ENCODE measurements at regions not wholly inside any gene's neighbourhood (a gene's known extent, or its start where the extent isn't known, plus 50 kb on each side); places are given as distances from the start of the nearest gene placed in this dataset.

DNA sequence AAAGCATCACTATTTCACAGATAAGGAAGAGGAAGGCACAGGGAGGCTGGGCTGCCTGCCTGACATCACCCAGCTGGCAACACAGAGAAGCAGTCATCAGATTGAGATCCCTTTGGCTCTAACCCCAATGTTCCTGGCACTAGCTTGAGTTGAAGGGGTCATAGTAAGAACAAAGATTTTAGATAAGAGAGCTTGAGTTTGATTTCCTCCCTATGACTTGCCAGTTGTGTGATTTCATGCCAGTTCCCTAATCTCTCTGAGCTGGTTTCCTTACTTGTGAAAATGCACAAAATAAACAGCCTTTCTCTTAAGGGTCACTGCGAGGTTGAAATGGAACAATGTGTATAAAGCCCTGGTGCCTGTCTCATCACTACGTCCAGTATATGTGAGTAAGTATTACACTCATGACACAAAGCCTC, 475.4 kb upstream of the HS3ST1 start:
- no peaks in the 10 kb centered on the region for H3K27me3 Mint-ChIP-seq
- no peak for DNase-seq
- H3K36me3 Mint-ChIP-seq (ENCODE audit: low read depth) = no peaks in the 10 kb centered on the region
- H3K4me1 Mint-ChIP-seq (ENCODE audit: low read depth) = no peaks in the 10 kb centered on the region
- no peak overlapping the region for H3K27ac Mint-ChIP-seq
- H3K4me3 Mint-ChIP-seq = no peak overlapping the region
- H3K9me3 Mint-ChIP-seq = peaks cover under 1% of the 10 kb centered on the region

DNA sequence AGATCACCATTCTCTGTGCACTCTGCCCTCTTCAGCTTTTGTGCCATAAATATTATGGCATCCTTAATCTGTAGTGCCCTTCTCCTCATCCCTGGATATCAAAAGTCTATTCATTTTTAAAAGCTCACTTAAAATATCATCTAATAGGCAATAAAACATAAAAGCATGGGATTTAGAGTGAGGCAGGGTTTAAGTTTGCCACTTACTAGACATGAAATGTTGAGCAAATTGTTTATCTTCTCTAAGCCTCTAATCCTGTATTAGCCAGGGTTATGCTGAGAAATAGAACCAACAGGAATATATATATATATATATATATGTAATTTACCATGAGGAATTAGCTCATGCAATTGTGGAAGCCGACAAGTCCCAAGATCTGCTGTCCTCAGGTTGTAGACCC, 472.4 kb upstream of the HS3ST1 start:
- H3K9me3 Mint-ChIP-seq = peaks cover 8% of the 10 kb centered on the region
- no peak overlapping the region for H3K4me3 Mint-ChIP-seq
- no peak overlapping the region for H3K27ac Mint-ChIP-seq
- no peaks in the 10 kb centered on the region for H3K4me1 Mint-ChIP-seq (ENCODE audit: low read depth)
- H3K27me3 Mint-ChIP-seq = no peaks in the 10 kb centered on the region
- DNase-seq = no peak
- no peaks in the 10 kb centered on the region for H3K36me3 Mint-ChIP-seq (ENCODE audit: low read depth)

DNA sequence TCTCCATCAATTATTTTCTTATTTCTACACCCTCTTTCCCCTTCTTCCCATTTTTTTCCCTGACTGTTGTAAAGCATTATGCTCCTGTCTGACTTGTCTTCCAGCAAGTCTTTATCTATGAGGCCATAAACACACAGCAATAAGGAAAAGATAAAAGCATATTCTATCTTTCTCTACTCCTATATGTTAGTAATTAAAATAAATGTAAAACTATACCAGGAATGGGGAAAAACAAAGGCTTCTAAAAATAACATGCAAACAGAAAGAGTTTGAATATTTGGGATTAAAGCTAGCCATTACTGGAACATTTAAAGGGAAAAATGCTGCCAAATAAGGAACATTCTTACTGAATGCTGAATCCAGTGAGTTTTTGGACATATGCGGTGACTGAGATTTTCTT, 471.7 kb upstream of the HS3ST1 start:
- Mint-ChIP-seq H3K27ac (no peak overlapping the region), H3K36me3 (ENCODE audit: low read depth) (no peaks in the 10 kb centered on the region), H3K9me3 (peaks cover 8% of the 10 kb centered on the region), H3K27me3 (no peaks in the 10 kb centered on the region), H3K4me1 (ENCODE audit: low read depth) (no peaks in the 10 kb centered on the region), H3K4me3 (no peak overlapping the region)
- DNase-seq = no peak

DNA sequence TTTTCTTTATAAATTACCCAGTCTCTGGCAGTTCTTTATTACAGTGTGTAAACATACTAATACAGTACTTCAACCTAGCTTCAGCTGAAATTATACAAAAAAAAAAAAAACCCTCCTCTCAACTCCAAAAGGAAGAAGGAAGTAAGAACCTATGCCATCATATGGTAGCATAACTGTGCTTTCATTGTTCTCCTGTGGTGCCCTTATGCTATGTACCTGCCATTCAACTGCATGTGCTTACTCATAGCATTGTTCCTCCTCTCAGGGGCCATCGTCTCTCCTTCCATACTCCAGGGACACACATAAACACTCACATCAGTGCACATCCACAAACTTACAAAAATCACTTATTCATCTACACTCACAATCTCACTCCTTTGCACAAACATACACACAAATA, 470.1 kb upstream of the HS3ST1 start:
- no peaks in the 10 kb centered on the region for H3K4me1 Mint-ChIP-seq (ENCODE audit: low read depth)

DNA sequence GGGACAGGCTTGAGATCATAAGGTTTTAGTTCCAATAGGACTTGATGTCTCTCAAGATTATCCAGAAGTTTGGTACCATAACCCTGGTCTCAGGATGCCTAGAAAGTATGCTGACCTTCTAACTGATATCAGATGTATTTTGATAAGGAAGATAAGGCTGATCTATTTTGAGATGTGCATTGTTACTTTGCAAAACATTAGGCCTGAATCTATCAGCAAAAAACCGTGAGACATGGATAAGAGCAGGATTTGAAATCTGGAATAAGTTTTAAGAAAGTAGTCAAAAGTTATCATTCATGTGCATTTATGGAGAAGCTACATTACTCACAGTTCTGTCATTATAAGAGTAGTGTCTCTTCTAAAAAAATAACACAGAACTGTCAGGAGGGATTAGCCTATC, 467.1 kb upstream of the HS3ST1 start:
- Mint-ChIP-seq H3K4me1 (ENCODE audit: low read depth) (no peaks in the 10 kb centered on the region), H3K27ac (no peak overlapping the region), H3K9me3 (peaks cover 8% of the 10 kb centered on the region), H3K36me3 (ENCODE audit: low read depth) (no peaks in the 10 kb centered on the region), H3K4me3 (no peak overlapping the region), H3K27me3 (no peaks in the 10 kb centered on the region)
- no peak for DNase-seq

More for the DNA sequence above, 470.1 kb upstream of the HS3ST1 start:
- DNase-seq = no peak
- no peak overlapping the region for H3K4me3 Mint-ChIP-seq
- H3K27ac Mint-ChIP-seq = no peak overlapping the region
- H3K27me3 Mint-ChIP-seq = no peaks in the 10 kb centered on the region
- H3K9me3 Mint-ChIP-seq = peaks cover 8% of the 10 kb centered on the region
- H3K36me3 Mint-ChIP-seq (ENCODE audit: low read depth) = no peaks in the 10 kb centered on the region

- Mint-ChIP-seq H3K27ac (no peak overlapping the region), H3K4me3 (no peak overlapping the region), H3K4me1 (ENCODE audit: low read depth) (no peaks in the 10 kb centered on the region), H3K36me3 (ENCODE audit: low read depth) (no peaks in the 10 kb centered on the region), H3K9me3 (peaks cover 8% of the 10 kb centered on the region), H3K27me3 (no peaks in the 10 kb centered on the region)
- no peak for DNase-seq
Observed at GRCh38 chr4:11894977-11895376, 466.3 kb upstream of the HS3ST1 start.

DNA sequence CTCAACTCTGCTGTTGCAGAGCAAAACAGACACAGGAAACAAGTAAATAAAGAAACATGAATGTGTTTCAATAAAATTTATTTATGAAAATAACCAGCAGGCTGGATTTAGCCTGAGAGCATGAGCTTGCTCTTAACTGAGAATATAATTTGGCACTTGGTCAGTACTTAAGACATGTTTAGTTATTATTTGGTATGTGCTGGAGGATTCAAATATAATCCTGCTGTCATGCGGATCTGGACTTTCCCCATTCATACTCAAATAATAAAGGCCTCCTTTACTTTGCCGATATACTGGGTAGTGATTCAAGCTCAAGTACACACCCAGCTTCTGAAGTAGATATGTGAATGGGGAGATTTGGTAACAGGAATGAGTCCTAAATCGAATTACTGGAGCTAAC, 465.5 kb upstream of the HS3ST1 start:
- H3K9me3 Mint-ChIP-seq = peaks cover 8% of the 10 kb centered on the region
- no peak overlapping the region for H3K27ac Mint-ChIP-seq
- no peak for DNase-seq
- no peak overlapping the region for H3K4me3 Mint-ChIP-seq
- H3K27me3 Mint-ChIP-seq = no peaks in the 10 kb centered on the region
- no peaks in the 10 kb centered on the region for H3K4me1 Mint-ChIP-seq (ENCODE audit: low read depth)
- no peaks in the 10 kb centered on the region for H3K36me3 Mint-ChIP-seq (ENCODE audit: low read depth)

DNA sequence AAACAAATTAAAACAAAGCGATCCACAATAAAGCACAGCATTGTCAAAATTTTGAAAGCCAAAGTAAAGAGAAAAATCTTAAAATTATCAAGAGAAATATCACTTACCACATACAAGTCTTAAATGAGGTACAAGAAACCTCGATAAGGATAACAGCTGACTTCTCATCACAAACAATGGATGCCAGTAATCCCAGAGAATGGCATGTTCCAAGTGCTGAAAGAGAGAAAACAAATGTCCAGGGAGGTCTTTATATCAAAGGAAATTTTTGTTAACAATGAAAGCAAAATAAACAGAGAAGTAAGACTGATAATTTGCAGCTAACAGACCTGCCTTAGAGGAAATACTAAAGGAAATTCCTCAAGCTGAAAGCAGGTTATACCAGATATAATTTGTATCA, 460.4 kb upstream of the HS3ST1 start:
- Mint-ChIP-seq H3K36me3 (ENCODE audit: low read depth) (no peaks in the 10 kb centered on the region), H3K4me3 (no peak overlapping the region), H3K9me3 (no peaks in the 10 kb centered on the region), H3K27me3 (no peaks in the 10 kb centered on the region), H3K4me1 (ENCODE audit: low read depth) (no peaks in the 10 kb centered on the region), H3K27ac (no peak overlapping the region)
- DNase-seq = no peak

DNA sequence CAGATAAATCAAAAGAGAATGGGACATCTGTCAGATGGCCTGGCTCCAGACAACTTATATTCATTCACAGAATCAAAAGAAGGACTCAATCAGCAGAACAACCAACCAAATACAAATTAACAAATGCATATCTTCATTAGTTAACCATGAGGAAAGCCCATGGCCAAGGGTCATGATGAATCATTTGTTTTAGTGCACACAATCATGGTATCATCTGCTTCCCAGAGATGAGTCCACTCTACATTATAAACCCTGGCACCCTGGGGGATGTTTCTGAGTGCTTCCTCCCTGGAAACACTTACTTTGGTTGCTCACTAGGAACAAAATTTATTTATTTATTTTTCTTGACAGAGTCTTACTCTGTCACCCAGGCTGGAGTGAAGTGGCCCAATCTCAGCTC, 453.3 kb upstream of the HS3ST1 start:
- H3K36me3 Mint-ChIP-seq (ENCODE audit: low read depth) = no peaks in the 10 kb centered on the region
- DNase-seq = no peak

DNA sequence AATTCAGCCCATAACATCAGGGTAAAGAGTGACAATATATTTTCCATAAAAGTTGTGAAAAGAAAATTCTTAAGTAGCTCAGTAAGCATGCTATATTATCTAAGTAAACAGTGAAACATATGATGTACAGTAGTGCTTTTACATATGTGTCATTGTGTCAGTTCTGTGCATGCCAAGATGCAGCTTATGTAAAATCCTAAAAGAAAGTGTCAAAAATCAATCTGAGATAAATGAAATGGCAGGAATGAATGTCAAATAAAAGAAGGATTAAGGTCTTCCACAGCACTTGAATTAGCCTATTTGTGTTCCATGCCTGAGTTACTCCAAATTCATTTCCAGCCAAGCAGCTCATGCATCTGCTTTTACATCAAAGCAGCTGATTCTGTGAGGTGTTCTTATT, 452.7 kb upstream of the HS3ST1 start:
- H3K27ac Mint-ChIP-seq = no peak overlapping the region
- no peak overlapping the region for H3K4me3 Mint-ChIP-seq
- DNase-seq = no peak
- H3K9me3 Mint-ChIP-seq = peaks cover 9% of the 10 kb centered on the region
- no peaks in the 10 kb centered on the region for H3K27me3 Mint-ChIP-seq
- no peaks in the 10 kb centered on the region for H3K4me1 Mint-ChIP-seq (ENCODE audit: low read depth)
- no peaks in the 10 kb centered on the region for H3K36me3 Mint-ChIP-seq (ENCODE audit: low read depth)

More for the DNA sequence above, 453.3 kb upstream of the HS3ST1 start:
- no peak overlapping the region for H3K27ac Mint-ChIP-seq
- H3K4me3 Mint-ChIP-seq = no peak overlapping the region
- H3K4me1 Mint-ChIP-seq (ENCODE audit: low read depth) = no peaks in the 10 kb centered on the region
- no peaks in the 10 kb centered on the region for H3K27me3 Mint-ChIP-seq
- peaks cover 4% of the 10 kb centered on the region for H3K9me3 Mint-ChIP-seq

GRCh38 chr4:11878241-11878640, 449.5 kb upstream of the HS3ST1 start:
- no peaks in the 10 kb centered on the region for H3K27me3 Mint-ChIP-seq
- H3K9me3 Mint-ChIP-seq = peaks cover 15% of the 10 kb centered on the region
- no peaks in the 10 kb centered on the region for H3K4me1 Mint-ChIP-seq (ENCODE audit: low read depth)
- H3K27ac Mint-ChIP-seq = no peak overlapping the region
- H3K4me3 Mint-ChIP-seq = no peak overlapping the region
- no peaks in the 10 kb centered on the region for H3K36me3 Mint-ChIP-seq (ENCODE audit: low read depth)
- DNase-seq = no peak

GRCh38 chr4:11876104-11876503, 447.4 kb upstream of the HS3ST1 start:
- peaks cover 15% of the 10 kb centered on the region for H3K9me3 Mint-ChIP-seq

GRCh38 chr4:11869191-11869870, 440.6 kb upstream of the HS3ST1 start:
- Mint-ChIP-seq H3K36me3 (ENCODE audit: low read depth) (no peaks in the 10 kb centered on the region), H3K4me1 (ENCODE audit: low read depth) (no peaks in the 10 kb centered on the region), H3K27ac (no peak overlapping the region), H3K27me3 (no peaks in the 10 kb centered on the region), H3K4me3 (no peak overlapping the region), H3K9me3 (no peaks in the 10 kb centered on the region)
- DNase-seq = no peak

More at GRCh38 chr4:11876104-11876503, 447.4 kb upstream of the HS3ST1 start:
- Mint-ChIP-seq H3K4me3 (no peak overlapping the region), H3K27me3 (no peaks in the 10 kb centered on the region), H3K36me3 (ENCODE audit: low read depth) (no peaks in the 10 kb centered on the region), H3K4me1 (ENCODE audit: low read depth) (no peaks in the 10 kb centered on the region), H3K27ac (no peak overlapping the region)
- no peak for DNase-seq

- DNase-seq = no peak
- Mint-ChIP-seq H3K4me1 (ENCODE audit: low read depth) (no peaks in the 10 kb centered on the region), H3K4me3 (no peak overlapping the region), H3K27ac (no peak overlapping the region), H3K27me3 (no peaks in the 10 kb centered on the region), H3K9me3 (no peaks in the 10 kb centered on the region), H3K36me3 (ENCODE audit: low read depth) (no peaks in the 10 kb centered on the region)
Observed at GRCh38 chr4:11866391-11866790, 437.7 kb upstream of the HS3ST1 start.

DNA sequence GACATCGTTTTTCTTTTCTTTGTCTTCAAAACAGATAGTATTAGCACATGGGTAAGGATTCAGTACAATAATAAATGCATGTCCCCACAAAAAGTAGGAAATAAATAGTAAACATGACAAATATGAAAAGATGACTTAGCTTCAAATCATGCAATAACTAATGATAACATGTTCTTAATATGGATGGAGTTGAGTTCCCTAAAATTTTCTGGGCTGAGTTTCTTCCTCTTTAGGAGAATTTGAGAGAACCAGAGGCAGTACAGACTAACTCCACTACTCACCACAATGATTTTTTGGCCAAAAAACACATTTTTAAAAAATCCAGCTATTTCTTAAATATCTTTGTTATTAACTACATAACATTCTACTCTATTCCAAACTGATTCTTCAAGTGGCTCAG, 432.3 kb upstream of the HS3ST1 start:
- no peaks in the 10 kb centered on the region for H3K9me3 Mint-ChIP-seq
- H3K27me3 Mint-ChIP-seq = no peaks in the 10 kb centered on the region
- no peaks in the 10 kb centered on the region for H3K4me1 Mint-ChIP-seq (ENCODE audit: low read depth)
- no peak for DNase-seq
- H3K4me3 Mint-ChIP-seq = no peak overlapping the region
- H3K27ac Mint-ChIP-seq = no peak overlapping the region
- no peaks in the 10 kb centered on the region for H3K36me3 Mint-ChIP-seq (ENCODE audit: low read depth)

- H3K36me3 Mint-ChIP-seq (ENCODE audit: low read depth) = no peaks in the 10 kb centered on the region
- no peaks in the 10 kb centered on the region for H3K4me1 Mint-ChIP-seq (ENCODE audit: low read depth)
- no peaks in the 10 kb centered on the region for H3K9me3 Mint-ChIP-seq
- H3K27ac Mint-ChIP-seq = no peak overlapping the region
- H3K4me3 Mint-ChIP-seq = no peak overlapping the region
- no peak for DNase-seq
- H3K27me3 Mint-ChIP-seq = no peaks in the 10 kb centered on the region
Observed at GRCh38 chr4:11857881-11858280, 429.2 kb upstream of the HS3ST1 start.
